ENCODE measurements at regions not wholly inside any gene's neighbourhood (a gene's known extent, or its start where the extent isn't known, plus 50 kb on each side); places are given as distances from the start of the nearest gene placed in this dataset.

GRCh38 chr13:59471106-59471505, 692.6 kb downstream of the DIAPH3 start:
- TF ChIP-seq EZH2 (IDR thresholded peaks at IDR 0.05; ENCODE audit: borderline replicate concordance, low read depth, low read length, poor library complexity, severe bottlenecking) = no peak
- no peak for TF ChIP-seq CTCF (conservative IDR thresholded peaks at IDR 0.05; ENCODE audit: low read depth, low read length)

All from A673 (cell line).